ENCODE measurements at regions not wholly inside any gene's neighbourhood (a gene's known extent, or its start where the extent isn't known, plus 50 kb on each side); places are given as distances from the start of the nearest gene placed in this dataset.

GRCh38 chr4:152041295-152041694 lies 280.5 kb upstream of the GATB start:
- Histone ChIP-seq H3K4me1 (peaks cover 2 to 31% (median 12%) of the 10 kb centered on the region in 9 donors), H3K9me3 (peaks cover 0 to 10% (median 0%) of the 10 kb centered on the region in 11 donors), H3K27me3 (peaks cover 0 to 19% (median 0%) of the 10 kb centered on the region in 7 donors), H3K4me3 (no peak overlapping the region), H3K27ac (peak overlapping the region in 5 of 10 donors; percentile 5 to 94 (median 53)), H3K36me3 (no peaks in the 10 kb centered on the region)
- no peak for ATAC-seq
- no peak for DNase-seq
- intact Hi-C loops (cut with DNase I) = loop anchor here in 4 of 10 donors (10.0 kb wide), 2 partner anchors 334 to 344 kb away; no protein-coding TSS in a partner anchor
- 82 to 84% methylated on average over 4 of the region's 4 CpGs for WGBS, 2 donors
- TF ChIP-seq CTCF (IDR thresholded peaks at IDR 0.05) = no peak

GRCh38 chr4:152039691-152040090 lies 278.9 kb upstream of the GATB start:
- no peak for ATAC-seq
- intact Hi-C loops (cut with DNase I) = loop anchor here in 8 of 10 donors (2.0 to 10.0 kb wide), 8 partner anchors 49 to 352 kb away; no protein-coding TSS in a partner anchor
- peak overlapping the region in 9 of 10 donors; percentile 9 to 94 (median 86) for H3K27ac ChIP-seq
- H3K9me3 ChIP-seq = peaks cover 0 to 10% (median 0%) of the 10 kb centered on the region in 11 donors
- DNase-seq = no peak
- H3K36me3 ChIP-seq = no peaks in the 10 kb centered on the region
- no peak overlapping the region for H3K4me3 ChIP-seq
- 84 to 91% methylated on average over 5 of the region's 5 CpGs for WGBS, 2 donors
- peaks cover 0 to 3% (median 0%) of the 10 kb centered on the region in 7 donors for H3K27me3 ChIP-seq
- TF ChIP-seq CTCF (IDR thresholded peaks at IDR 0.05) = no peak
- H3K4me1 ChIP-seq = peaks cover 0 to 18% (median 4%) of the 10 kb centered on the region in 9 donors

GRCh38 chr4:152039023-152039481 lies 278.2 kb upstream of the GATB start:
- DNase-seq = peak in 1 of 2 donors; percentile 26
- Histone ChIP-seq H3K27me3 (no peaks in the 10 kb centered on the region), H3K9me3 (peaks cover 0 to 10% (median 0%) of the 10 kb centered on the region in 11 donors), H3K4me1 (peaks cover 0 to 18% (median 4%) of the 10 kb centered on the region in 9 donors), H3K4me3 (no peak overlapping the region), H3K27ac (peak overlapping the region; percentile 47 to 94 (median 82)), H3K36me3 (no peaks in the 10 kb centered on the region)
- intact Hi-C loops (cut with DNase I) = loop anchor here in 7 of 10 donors (2.0 to 10.0 kb wide), 7 partner anchors 48 to 352 kb away; no protein-coding TSS in a partner anchor
- WGBS, 2 donors = 41 to 55% methylated on average over 11 of the region's 11 CpGs
- no peak for TF ChIP-seq CTCF (IDR thresholded peaks at IDR 0.05)
- ATAC-seq = peak in 7 of 8 donors; percentile 37 to 93 (median 78)

- ATAC-seq (peak; percentile 79 to 95 (median 90)), DNase-seq (peak in 1 of 2 donors; percentile 39)
- intact Hi-C loops (cut with DNase I) = loop anchor here in 7 of 10 donors (2.0 to 10.0 kb wide), 7 partner anchors 47 to 351 kb away; no protein-coding TSS in a partner anchor
- Histone ChIP-seq H3K4me3 (no peak overlapping the region), H3K4me1 (peaks cover 0 to 22% (median 5%) of the 10 kb centered on the region in 9 donors), H3K9me3 (peaks cover 0 to 7% (median 0%) of the 10 kb centered on the region in 11 donors), H3K36me3 (no peaks in the 10 kb centered on the region), H3K27ac (peak overlapping the region; percentile 74 to 95 (median 89)), H3K27me3 (no peaks in the 10 kb centered on the region)
- no peak for TF ChIP-seq CTCF (IDR thresholded peaks at IDR 0.05)
- WGBS, 2 donors = 42 to 52% methylated on average over 3 of the region's 3 CpGs
Measured at GRCh38 chr4:152038238-152038637, 277.4 kb upstream of the GATB start.

All from heart right ventricle (tissue), 16 donors.